Transverse colon (tissue), 4 donors: ENCODE measurements at regions not wholly inside any gene's neighbourhood (a gene's known extent, or its start where the extent isn't known, plus 50 kb on each side); places are given as distances from the start of the nearest gene placed in this dataset.

Source experiments
- EP300 ChIP-seq: sonication (generic); formaldehyde crosslinking; IDR thresholded peaks from one replicate; pipeline ENCODE4 v1.6.1; 2017; ENCODE audit warnings: antibody characterized with exemption, low read depth
- POLR2A ChIP-seq: fragments of 450-650 bp; IDR thresholded peaks from one replicate; pipeline ENCODE4 v1.6.1; 2016; ENCODE audit warnings: antibody characterized with exemption, mild to moderate bottlenecking, moderate library complexity
- POLR2AphosphoS5 ChIP-seq, 3 donors: sonication (generic); formaldehyde crosslinking; IDR thresholded peaks; one replicate each; pipeline ENCODE4 v1.6.1; 2016; ENCODE audit warnings: antibody characterized with exemption in 3 of 3
- TF ChIP-seq, protein P1 (sequence below), 5 experiments: fragments of 200-600 bp in 3 of 5; fragments of 450-650 bp in 2 of 5; sonication (generic) in 3 of 5; IDR thresholded peaks; 1 replicate in 2 of 5; 2 replicates in 3 of 5; pipeline ENCODE4 v1.5.1; 2016 to 2017; ENCODE audit warnings: antibody characterized with exemption in 5 of 5, inconsistent platforms in 3 of 5, mild to moderate bottlenecking in 2 of 5, moderate library complexity in 1 of 5

DNA sequence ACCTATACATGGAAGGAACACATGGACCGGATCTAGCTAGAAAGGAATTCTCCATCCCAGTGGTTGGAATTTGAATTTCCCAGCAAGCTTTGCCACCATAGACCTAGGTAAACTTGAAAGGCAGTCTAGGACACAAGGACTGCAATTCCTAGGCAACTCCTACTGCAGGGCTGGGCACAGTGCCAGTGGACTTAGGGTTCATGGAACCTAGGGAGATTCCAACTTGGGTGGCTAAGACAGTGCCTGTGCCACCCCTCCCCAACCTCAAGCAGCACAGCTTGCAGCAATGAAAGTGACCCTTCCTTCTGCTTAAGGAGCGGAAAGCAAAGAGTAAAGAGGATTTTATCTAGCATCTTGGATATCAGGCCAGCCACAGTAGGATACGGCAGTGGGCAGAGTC, 663.3 kb downstream of the ELAVL2 start:
- TF ChIP-seq, protein P1, sequence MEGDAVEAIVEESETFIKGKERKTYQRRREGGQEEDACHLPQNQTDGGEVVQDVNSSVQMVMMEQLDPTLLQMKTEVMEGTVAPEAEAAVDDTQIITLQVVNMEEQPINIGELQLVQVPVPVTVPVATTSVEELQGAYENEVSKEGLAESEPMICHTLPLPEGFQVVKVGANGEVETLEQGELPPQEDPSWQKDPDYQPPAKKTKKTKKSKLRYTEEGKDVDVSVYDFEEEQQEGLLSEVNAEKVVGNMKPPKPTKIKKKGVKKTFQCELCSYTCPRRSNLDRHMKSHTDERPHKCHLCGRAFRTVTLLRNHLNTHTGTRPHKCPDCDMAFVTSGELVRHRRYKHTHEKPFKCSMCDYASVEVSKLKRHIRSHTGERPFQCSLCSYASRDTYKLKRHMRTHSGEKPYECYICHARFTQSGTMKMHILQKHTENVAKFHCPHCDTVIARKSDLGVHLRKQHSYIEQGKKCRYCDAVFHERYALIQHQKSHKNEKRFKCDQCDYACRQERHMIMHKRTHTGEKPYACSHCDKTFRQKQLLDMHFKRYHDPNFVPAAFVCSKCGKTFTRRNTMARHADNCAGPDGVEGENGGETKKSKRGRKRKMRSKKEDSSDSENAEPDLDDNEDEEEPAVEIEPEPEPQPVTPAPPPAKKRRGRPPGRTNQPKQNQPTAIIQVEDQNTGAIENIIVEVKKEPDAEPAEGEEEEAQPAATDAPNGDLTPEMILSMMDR (IDR thresholded peaks at IDR 0.05): no peak
- TF ChIP-seq POLR2AphosphoS5 (IDR thresholded peaks at IDR 0.05) (no peak), POLR2A (no peak), EP300 (no peak)
